B cell (primary cell): ENCODE measurements at regions not wholly inside any gene's neighbourhood (a gene's known extent, or its start where the extent isn't known, plus 50 kb on each side); places are given as distances from the start of the nearest gene placed in this dataset.

ENCODE experiments used
- CTCF ChIP-seq: fragments of 200-600 bp; IDR thresholded peaks from one replicate; pipeline ENCODE4 v1.8.0; 2022; ENCODE audit warnings: antibody characterized with exemption, mild to moderate bottlenecking
- EZH2 ChIP-seq: IDR thresholded peaks from 2 replicates; pipeline ENCODE4 v1.6.1; 2012; ENCODE audit warnings: borderline replicate concordance, low read depth, mild to moderate bottlenecking, moderate library complexity, low read length; ENCODE audit not compliant: insufficient read depth, poor library complexity, severe bottlenecking

GRCh38 chr6:163635731-163636364 lies 221.3 kb downstream of the QKI start:
- TF ChIP-seq CTCF (no peak), EZH2 (no peak)
